ENCODE measurements at regions not wholly inside any gene's neighbourhood (a gene's known extent, or its start where the extent isn't known, plus 50 kb on each side); places are given as distances from the start of the nearest gene placed in this dataset.

GRCh38 chr18:42425025-42425424 lies 470.0 kb downstream of the PIK3C3 start:
- H3K36me3 ChIP-seq (ENCODE audit: control insufficient read depth, insufficient read depth, low read length), result no peaks in the 10 kb centered on the region
- no peak overlapping the region for H3K4me3 ChIP-seq (ENCODE audit: low read depth, low read length)
- TF ChIP-seq, protein P1, sequence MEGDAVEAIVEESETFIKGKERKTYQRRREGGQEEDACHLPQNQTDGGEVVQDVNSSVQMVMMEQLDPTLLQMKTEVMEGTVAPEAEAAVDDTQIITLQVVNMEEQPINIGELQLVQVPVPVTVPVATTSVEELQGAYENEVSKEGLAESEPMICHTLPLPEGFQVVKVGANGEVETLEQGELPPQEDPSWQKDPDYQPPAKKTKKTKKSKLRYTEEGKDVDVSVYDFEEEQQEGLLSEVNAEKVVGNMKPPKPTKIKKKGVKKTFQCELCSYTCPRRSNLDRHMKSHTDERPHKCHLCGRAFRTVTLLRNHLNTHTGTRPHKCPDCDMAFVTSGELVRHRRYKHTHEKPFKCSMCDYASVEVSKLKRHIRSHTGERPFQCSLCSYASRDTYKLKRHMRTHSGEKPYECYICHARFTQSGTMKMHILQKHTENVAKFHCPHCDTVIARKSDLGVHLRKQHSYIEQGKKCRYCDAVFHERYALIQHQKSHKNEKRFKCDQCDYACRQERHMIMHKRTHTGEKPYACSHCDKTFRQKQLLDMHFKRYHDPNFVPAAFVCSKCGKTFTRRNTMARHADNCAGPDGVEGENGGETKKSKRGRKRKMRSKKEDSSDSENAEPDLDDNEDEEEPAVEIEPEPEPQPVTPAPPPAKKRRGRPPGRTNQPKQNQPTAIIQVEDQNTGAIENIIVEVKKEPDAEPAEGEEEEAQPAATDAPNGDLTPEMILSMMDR (IDR thresholded peaks at IDR 0.05; ENCODE audit: insufficient read depth, low read length, severe bottlenecking), result no peak
- H3K27me3 ChIP-seq (ENCODE audit: control insufficient read depth, insufficient read depth, low read length), result no peaks in the 10 kb centered on the region
- FAIRE-seq (no peak), DNase-seq (ENCODE audit: low read depth) (no peak)

GRCh38 chr18:42426496-42427015 lies 471.5 kb downstream of the PIK3C3 start:
- TF ChIP-seq, protein P1 (IDR thresholded peaks at IDR 0.05; ENCODE audit: insufficient read depth, low read length, severe bottlenecking), result no peak
- DNase-seq (ENCODE audit: low read depth) (no peak), FAIRE-seq (no peak)
- Histone ChIP-seq H3K4me3 (ENCODE audit: low read depth, low read length) (no peak overlapping the region), H3K36me3 (ENCODE audit: control insufficient read depth, insufficient read depth, low read length) (no peaks in the 10 kb centered on the region), H3K27me3 (ENCODE audit: control insufficient read depth, insufficient read depth, low read length) (no peaks in the 10 kb centered on the region)

DNA sequence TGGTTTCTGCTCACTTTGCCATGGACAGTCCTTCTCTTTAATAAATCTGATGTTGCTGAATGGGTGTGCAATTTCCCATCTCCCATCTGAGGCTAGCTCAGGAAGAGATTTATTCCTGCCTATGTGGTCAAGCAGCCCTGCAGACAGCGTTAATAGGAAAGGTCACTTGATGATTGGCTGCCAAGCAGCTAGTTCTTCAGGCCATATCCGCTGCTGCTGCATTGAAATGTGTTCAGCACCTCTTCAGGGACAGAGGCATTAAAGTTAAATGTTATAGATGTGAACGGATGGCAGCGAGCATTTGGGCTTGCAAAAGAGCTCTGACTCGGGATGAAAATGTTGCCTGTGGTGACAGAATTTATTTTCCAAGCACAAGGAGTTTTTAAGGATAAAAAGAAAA lies 474.2 kb downstream of the PIK3C3 start:
- no peak for FAIRE-seq
- H3K27me3 ChIP-seq (ENCODE audit: control insufficient read depth, insufficient read depth, low read length), result no peaks in the 10 kb centered on the region
- TF ChIP-seq, protein P1 (IDR thresholded peaks at IDR 0.05; ENCODE audit: insufficient read depth, low read length, severe bottlenecking), result no peak
- no peak overlapping the region for H3K4me3 ChIP-seq (ENCODE audit: low read depth, low read length)
- no peak for DNase-seq (ENCODE audit: low read depth)
- H3K36me3 ChIP-seq (ENCODE audit: control insufficient read depth, insufficient read depth, low read length), result no peaks in the 10 kb centered on the region

DNA sequence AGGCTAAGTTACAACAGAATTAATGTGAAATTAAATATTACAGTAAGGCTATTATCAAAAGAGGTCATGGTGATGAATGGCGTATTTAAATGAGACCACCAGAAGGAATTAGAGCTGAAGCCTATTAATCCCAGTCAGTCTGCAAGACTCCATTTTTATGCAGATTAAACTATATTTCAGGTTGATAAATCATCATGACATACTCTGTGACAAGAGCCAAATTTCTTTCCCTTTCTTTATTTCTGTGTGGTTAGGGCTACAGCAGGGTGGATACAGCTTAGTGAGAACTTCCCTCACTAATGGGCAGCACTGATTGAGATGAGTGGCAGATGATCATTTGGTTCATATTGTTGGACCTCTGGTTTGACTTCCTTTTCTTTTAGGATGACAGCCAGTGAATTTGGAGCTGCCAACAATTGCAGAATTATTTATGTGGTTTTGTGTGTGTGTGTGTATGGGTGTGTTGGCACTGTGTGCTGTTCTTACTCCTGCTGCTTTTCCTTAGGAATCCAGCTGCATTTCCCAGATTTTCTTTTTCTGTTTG lies 481.3 kb downstream of the PIK3C3 start:
- FAIRE-seq, result no peak
- no peak for DNase-seq (ENCODE audit: low read depth)
- Histone ChIP-seq H3K27me3 (ENCODE audit: control insufficient read depth, insufficient read depth, low read length) (no peaks in the 10 kb centered on the region), H3K4me3 (ENCODE audit: low read depth, low read length) (no peak overlapping the region), H3K36me3 (ENCODE audit: control insufficient read depth, insufficient read depth, low read length) (no peaks in the 10 kb centered on the region)
- TF ChIP-seq, protein P1 (IDR thresholded peaks at IDR 0.05; ENCODE audit: insufficient read depth, low read length, severe bottlenecking), result no peak

GRCh38 chr18:42437001-42437400 lies 482.0 kb downstream of the PIK3C3 start:
- TF ChIP-seq, protein P1 (IDR thresholded peaks at IDR 0.05; ENCODE audit: insufficient read depth, low read length, severe bottlenecking), result no peak
- H3K27me3 ChIP-seq (ENCODE audit: control insufficient read depth, insufficient read depth, low read length), result no peaks in the 10 kb centered on the region
- no peak for DNase-seq (ENCODE audit: low read depth)
- no peaks in the 10 kb centered on the region for H3K36me3 ChIP-seq (ENCODE audit: control insufficient read depth, insufficient read depth, low read length)
- FAIRE-seq, result no peak
- no peak overlapping the region for H3K4me3 ChIP-seq (ENCODE audit: low read depth, low read length)

GRCh38 chr18:42437646-42438045 lies 482.6 kb downstream of the PIK3C3 start:
- no peaks in the 10 kb centered on the region for H3K27me3 ChIP-seq (ENCODE audit: control insufficient read depth, insufficient read depth, low read length)
- FAIRE-seq (no peak), DNase-seq (ENCODE audit: low read depth) (no peak)
- H3K36me3 ChIP-seq (ENCODE audit: control insufficient read depth, insufficient read depth, low read length), result no peaks in the 10 kb centered on the region
- TF ChIP-seq, protein P1 (IDR thresholded peaks at IDR 0.05; ENCODE audit: insufficient read depth, low read length, severe bottlenecking), result no peak
- no peak overlapping the region for H3K4me3 ChIP-seq (ENCODE audit: low read depth, low read length)

Measured in bronchial epithelial cell (primary cell).